GM23338 (cell line): ENCODE measurements at regions not wholly inside any gene's neighbourhood (a gene's known extent, or its start where the extent isn't known, plus 50 kb on each side); places are given as distances from the start of the nearest gene placed in this dataset.

Experiments used
- CREB1 ChIP-seq: fragments of 250-450 bp; sonication (Bioruptor Pico); IDR thresholded peaks from 2 replicates; pipeline ENCODE4 v1.5.0; 2020; ENCODE audit warnings: low read depth, mild to moderate bottlenecking, moderate library complexity
- CTCF ChIP-seq, 2 experiments: fragments of 200-600 bp in 1 of 2; sonication (generic) in 1 of 2; conservative IDR thresholded peaks; 2 replicates each; pipeline versions ENCODE4 v1.5.1 to v1.6.1; 2016 to 2017; ENCODE audit warnings: antibody characterized with exemption in 2 of 2, low read depth in 2 of 2, mild to moderate bottlenecking in 2 of 2, moderate library complexity in 1 of 2
- ETS1 ChIP-seq: IDR thresholded peaks from 2 replicates; pipeline ENCODE4 v1.6.1; 2016; ENCODE audit warnings: antibody characterized with exemption
- EZH2 ChIP-seq: fragments of 200-600 bp; sonication (generic); IDR thresholded peaks from one replicate; pipeline ENCODE4 v1.8.0; 2017; ENCODE audit warnings: antibody characterized with exemption, mild to moderate bottlenecking, low read depth; ENCODE audit not compliant: unreplicated experiment
- NANOG ChIP-seq: IDR thresholded peaks from 2 replicates; pipeline ENCODE4 v1.6.1; 2016; ENCODE audit warnings: antibody characterized with exemption, borderline replicate concordance
- POLR2AphosphoS5 ChIP-seq: IDR thresholded peaks from 2 replicates; pipeline ENCODE4 v1.6.1; 2016; ENCODE audit warnings: antibody characterized with exemption, low read depth
- STAT1 ChIP-seq: IDR thresholded peaks from one replicate; pipeline ENCODE4 v1.6.1; 2016; ENCODE audit warnings: antibody characterized with exemption; ENCODE audit not compliant: unreplicated experiment
- ZNF462 ChIP-seq: fragments of 250-450 bp; sonication (Bioruptor Pico); IDR thresholded peaks from 2 replicates; pipeline ENCODE4 v1.5.0; 2020; ENCODE audit warnings: mild to moderate bottlenecking, moderate library complexity

GRCh38 chr5:77924081-77924480 is 147.9 kb upstream of the TBCA start (continued):
- TF ChIP-seq ZNF462 (no peak), STAT1 (no peak), EZH2 (no peak), CREB1 (CRISPR knock-in tag) (no peak), NANOG (no peak), POLR2AphosphoS5 (no peak), CTCF (conservative IDR thresholded peaks at IDR 0.05; ENCODE audit: low read depth in 2 of 2) (no peak), ETS1 (no peak)
